Endothelial cell of umbilical vein (primary cell): ENCODE measurements at regions not wholly inside any gene's neighbourhood (a gene's known extent, or its start where the extent isn't known, plus 50 kb on each side); places are given as distances from the start of the nearest gene placed in this dataset.

Experiments used
- BruUV-seq: library from RNA; stranded (reverse); fragments of 400-500 nt; replicated peaks from 2 replicates; lab custom pipeline; 2021; lab: Mats Ljungman, UMichigan
- CTCF ChIA-PET: fragments of 300-600, 350-600 bp; sonication (Branson Sonifier 250); formaldehyde crosslinking; loops from one replicate; lab custom pipeline; 2021; ENCODE audit warnings: antibody characterized with exemption, inconsistent platforms; lab: Charles Lee
- POLR2A ChIA-PET: fragments of 300-600, 350-600 bp; sonication (Branson Sonifier 250); formaldehyde crosslinking; loops from one replicate; lab custom pipeline; 2021; ENCODE audit warnings: antibody characterized with exemption, inconsistent platforms; lab: Charles Lee
- DNase-seq: peaks from one replicate; pipeline ENCODE4 v3.0.0-alpha.2; 2011; ENCODE audit warnings: low read depth, low spot score
- FAIRE-seq: peaks from 2 replicates; lab custom pipeline; 2011; peaks lifted over from hg19 to GRCh38; lab: Jason Lieb, UNC
- H2AFZ ChIP-seq: 2 replicates; pipeline ENCODE4 v1.6.0; 2012; ENCODE audit warnings: low read depth, low read length, control low read depth, inconsistent platforms
- H3K27ac ChIP-seq: 2 replicates; pipeline ENCODE4 v1.5.1; 2011; ENCODE audit warnings: low read depth, mild to moderate bottlenecking, control low read depth, low read length, moderate library complexity; ENCODE audit not compliant: insufficient read depth
- H3K27me3 ChIP-seq, 2 experiments: 2 replicates each; pipeline versions ENCODE4 v1.6.0 to v1.6.1; 2011; ENCODE audit warnings: low read length in 2 of 2, mixed read lengths in 1 of 2; ENCODE audit not compliant: control insufficient read depth in 2 of 2, insufficient read depth in 2 of 2
- H3K36me3 ChIP-seq, 2 experiments: 2 replicates in 1 of 2; 3 replicates in 1 of 2; pipeline ENCODE4 v1.5.1; 2011; ENCODE audit warnings: low read length in 2 of 2, mild to moderate bottlenecking in 1 of 2, moderate library complexity in 1 of 2; ENCODE audit not compliant: control insufficient read depth in 2 of 2, insufficient read depth in 2 of 2; ENCODE audit errors: extremely low read depth in 1 of 2
- H3K4me1 ChIP-seq: 3 replicates; pipeline ENCODE4 v1.5.1; 2011; ENCODE audit warnings: mild to moderate bottlenecking, low read length; ENCODE audit not compliant: control insufficient read depth, insufficient read depth; ENCODE audit errors: extremely low read depth
- H3K4me2 ChIP-seq: 2 replicates; pipeline ENCODE4 v1.6.1; 2011; ENCODE audit warnings: low read length, control low read depth, mixed read lengths; ENCODE audit not compliant: insufficient read depth
- H3K4me3 ChIP-seq, 3 experiments: fragments of 200-600 bp in 1 of 3; sonication (generic), shearing (Covaris generic) in 1 of 3; replicated peaks in 1 of 3; 2 replicates each; pipeline ENCODE4 v1.5.1; 2011 to 2016; ENCODE audit warnings: control low read depth in 3 of 3, low read length in 3 of 3, mild to moderate bottlenecking in 2 of 3, inconsistent platforms in 1 of 3, low read depth in 1 of 3, moderate library complexity in 1 of 3; ENCODE audit not compliant: insufficient read depth in 1 of 3
- H3K79me2 ChIP-seq: 2 replicates; pipeline ENCODE4 v1.6.0; 2012; ENCODE audit warnings: low read length, inconsistent platforms; ENCODE audit not compliant: control insufficient read depth, insufficient read depth
- H3K9ac ChIP-seq: replicated peaks from 2 replicates; pipeline ENCODE3; 2011; ENCODE audit warnings: low read length, control low read depth; ENCODE audit not compliant: insufficient read depth; ENCODE audit errors: extremely low read depth
- H3K9me1 ChIP-seq: replicated peaks from 3 replicates; pipeline ENCODE4 v1.6.0; 2011; ENCODE audit warnings: mild to moderate bottlenecking, low read length; ENCODE audit not compliant: control insufficient read depth, insufficient read depth; ENCODE audit errors: extremely low read depth
- H3K9me3 ChIP-seq: replicated peaks from 2 replicates; pipeline ENCODE4 v1.5.1; 2012; ENCODE audit warnings: low read length, inconsistent platforms; ENCODE audit not compliant: control insufficient read depth, insufficient read depth
- H4K20me1 ChIP-seq: replicated peaks from 2 replicates; pipeline ENCODE3; 2011; ENCODE audit warnings: mild to moderate bottlenecking, low read length; ENCODE audit not compliant: control insufficient read depth, insufficient read depth; ENCODE audit errors: extremely low read depth
- CTCF ChIP-seq, 2 donors: IDR thresholded peaks; 1 replicate in 1 of 2; 2 replicates in 1 of 2; pipeline ENCODE4 v1.5.1; 2011; ENCODE audit warnings: low read length in 2 of 2, mild to moderate bottlenecking in 2 of 2, moderate library complexity in 2 of 2, control low read depth in 1 of 2, inconsistent platforms in 1 of 2, low read depth in 1 of 2; ENCODE audit not compliant: insufficient read depth in 1 of 2; ENCODE audit errors: extremely low read depth in 1 of 2
- MAX ChIP-seq: IDR thresholded peaks from 2 replicates; pipeline ENCODE4 v1.6.1; 2011; ENCODE audit not compliant: insufficient read depth, insufficient read length
- POLR2A ChIP-seq: IDR thresholded peaks from 2 replicates; pipeline ENCODE4 v1.6.1; 2012; ENCODE audit warnings: low read depth, mild to moderate bottlenecking, control low read depth, low read length
- dilution Hi-C: fragments of 300-500 bp; cut with MboI; formaldehyde crosslinking; loops from one replicate; pipeline ENCODE4 v1.15.0; 2019; ENCODE audit warnings: low sequenced_read_pairs; ENCODE audit not compliant: extremely low pct_ligation_motif_present
- intact Hi-C: fragments of 100-400 bp; cut with micrococcal nuclease; formaldehyde crosslinking; loops from one replicate; pipeline ENCODE4 v1.10.0; 2022

GRCh38 chr18:24704946-24705630 is 244.7 kb downstream of the HRH4 start:
- intact Hi-C loops = no loop called here
- H2AFZ ChIP-seq = no peak overlapping the region
- CTCF ChIA-PET = no interaction called here

More at GRCh38 chr18:24704946-24705630, 244.7 kb downstream of the HRH4 start:
- Histone ChIP-seq H3K9ac (no peak overlapping the region), H3K9me1 (no peaks in the 10 kb centered on the region), H3K79me2 (no peaks in the 10 kb centered on the region), H3K27me3 (peaks cover 6 to 10% of the 10 kb centered on the region in 2 experiments), H3K4me2 (no peak overlapping the region), H4K20me1 (no peaks in the 10 kb centered on the region), H3K27ac (no peak overlapping the region), H3K4me3 (no peak overlapping the region), H3K9me3 (no peaks in the 10 kb centered on the region), H3K4me1 (no peaks in the 10 kb centered on the region), H3K36me3 (no peaks in the 10 kb centered on the region)
- BruUV-seq = no TSS peak
- dilution Hi-C loops = no loop called here
- DNase-seq (no peak), FAIRE-seq (no peak)
- TF ChIP-seq POLR2A (no peak), CTCF (IDR thresholded peaks at IDR 0.05; ENCODE audit: extremely low read depth in 1 of 2, insufficient read depth in 1 of 2, low read depth in 1 of 2, low read length in 2 of 2) (no peak), MAX (no peak)
- POLR2A ChIA-PET = no interaction called here
